NCI-H345 treated with DMSO at 0.1 percent for 48 hours (cell line): ENCODE measurements at regions not wholly inside any gene's neighbourhood (a gene's known extent, or its start where the extent isn't known, plus 50 kb on each side); places are given as distances from the start of the nearest gene placed in this dataset.
"Not testable (repeated sequence)": the region's sequence is repeated elsewhere in the genome, so short reads cannot be mapped to it uniquely, and the experiment has no call there.

ENCODE experiments used
- DNase-seq: peaks from one replicate; lab custom pipeline; 2025; ENCODE audit not compliant: unreplicated experiment; lab: John Stamatoyannopoulos, UW

GRCh38 chr19:34017601-34018000, 154.7 kb upstream of the LSM14A start:
- DNase-seq, result no peak

- no peak for DNase-seq
Observed at GRCh38 chr19:34018546-34018945, 153.8 kb upstream of the LSM14A start.

- no peak for DNase-seq
Observed at GRCh38 chr19:34023381-34023780, 148.9 kb upstream of the LSM14A start.

- no peak for DNase-seq
Observed at GRCh38 chr19:34033880-34034279, 138.4 kb upstream of the LSM14A start.

- DNase-seq, result no peak
Observed at GRCh38 chr19:34034318-34034846, 137.9 kb upstream of the LSM14A start.

GRCh38 chr19:34041925-34042521, 130.3 kb upstream of the LSM14A start:
- no peak for DNase-seq

GRCh38 chr19:34044021-34044420, 128.3 kb upstream of the LSM14A start:
- DNase-seq, result no peak

- DNase-seq, result no peak
Observed at GRCh38 chr19:34049944-34050343, 122.4 kb upstream of the LSM14A start.

GRCh38 chr19:34050430-34050829, 121.9 kb upstream of the LSM14A start:
- not testable (repeated sequence) for DNase-seq

- DNase-seq, result no peak
Observed at GRCh38 chr19:34051255-34051654, 121.0 kb upstream of the LSM14A start.

- DNase-seq, result no peak
Observed at GRCh38 chr19:34057155-34057554, 115.1 kb upstream of the LSM14A start.

GRCh38 chr19:34066007-34066643, 106.2 kb upstream of the LSM14A start:
- no peak for DNase-seq

- no peak for DNase-seq
Observed at GRCh38 chr19:34067861-34068271, 104.4 kb upstream of the LSM14A start.

GRCh38 chr19:34075661-34076091, 96.6 kb upstream of the LSM14A start:
- DNase-seq, result no peak

- no peak for DNase-seq
Observed at GRCh38 chr19:34082289-34083077, 89.8 kb upstream of the LSM14A start.

GRCh38 chr19:34084396-34085145, 87.7 kb upstream of the LSM14A start:
- DNase-seq, result no peak

GRCh38 chr19:34085336-34085735, 87.0 kb upstream of the LSM14A start:
- no peak for DNase-seq

- DNase-seq, result no peak
Observed at GRCh38 chr19:34088292-34088691, 84.0 kb upstream of the LSM14A start.

- no peak for DNase-seq
Observed at GRCh38 chr19:34089566-34089965, 82.7 kb upstream of the LSM14A start.

GRCh38 chr19:34094960-34095359, 77.3 kb upstream of the LSM14A start:
- no peak for DNase-seq

- DNase-seq, result not testable (repeated sequence)
Observed at GRCh38 chr19:34095411-34095810, 76.9 kb upstream of the LSM14A start.
